SKM-1 (cell line): ENCODE measurements at regions not wholly inside any gene's neighbourhood (a gene's known extent, or its start where the extent isn't known, plus 50 kb on each side); places are given as distances from the start of the nearest gene placed in this dataset.

Experiments
- DNase-seq: peaks from one replicate; lab custom pipeline; 2025; ENCODE audit not compliant: unreplicated experiment; lab: John Stamatoyannopoulos, UW

DNA sequence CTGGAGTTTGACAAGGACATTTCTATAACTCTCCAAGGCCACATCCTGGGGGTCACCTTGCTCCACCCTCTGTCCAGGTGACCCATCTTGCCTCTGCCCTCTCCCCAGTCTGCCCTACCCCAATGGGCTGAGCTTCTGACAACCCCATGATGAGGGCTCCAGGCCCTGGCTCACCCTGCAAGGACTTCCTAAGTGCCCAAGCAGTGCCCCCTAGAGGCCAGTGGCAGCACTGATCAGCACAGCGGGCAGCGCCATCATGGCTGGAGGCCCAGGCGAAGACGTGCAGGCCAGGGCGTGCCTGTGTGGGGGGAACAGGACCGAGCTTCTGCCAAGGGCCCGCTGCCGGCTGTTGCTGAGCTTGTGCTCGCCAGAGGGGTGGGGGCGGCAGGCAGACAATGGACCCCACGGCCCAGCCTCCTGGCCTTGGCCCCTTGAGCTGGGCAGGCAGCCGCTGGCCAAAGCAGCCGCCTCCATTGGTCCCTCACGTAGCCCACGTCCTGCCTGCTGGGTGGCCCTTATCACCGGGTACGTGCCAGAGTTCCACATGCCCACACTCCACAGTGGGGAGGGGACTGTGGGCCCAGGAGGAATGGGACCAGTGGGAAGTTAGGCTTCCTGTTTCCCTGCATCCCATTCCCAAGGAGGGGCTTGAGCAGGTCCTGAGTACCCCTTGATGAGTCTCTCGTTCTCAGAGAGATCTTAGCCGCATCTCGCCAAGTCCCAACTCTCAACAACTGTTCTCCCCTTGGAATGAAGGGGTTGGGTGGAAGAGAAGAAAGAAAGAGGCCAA is 64.3 kb downstream of the MRPL14 start:
- no peak for DNase-seq

DNA sequence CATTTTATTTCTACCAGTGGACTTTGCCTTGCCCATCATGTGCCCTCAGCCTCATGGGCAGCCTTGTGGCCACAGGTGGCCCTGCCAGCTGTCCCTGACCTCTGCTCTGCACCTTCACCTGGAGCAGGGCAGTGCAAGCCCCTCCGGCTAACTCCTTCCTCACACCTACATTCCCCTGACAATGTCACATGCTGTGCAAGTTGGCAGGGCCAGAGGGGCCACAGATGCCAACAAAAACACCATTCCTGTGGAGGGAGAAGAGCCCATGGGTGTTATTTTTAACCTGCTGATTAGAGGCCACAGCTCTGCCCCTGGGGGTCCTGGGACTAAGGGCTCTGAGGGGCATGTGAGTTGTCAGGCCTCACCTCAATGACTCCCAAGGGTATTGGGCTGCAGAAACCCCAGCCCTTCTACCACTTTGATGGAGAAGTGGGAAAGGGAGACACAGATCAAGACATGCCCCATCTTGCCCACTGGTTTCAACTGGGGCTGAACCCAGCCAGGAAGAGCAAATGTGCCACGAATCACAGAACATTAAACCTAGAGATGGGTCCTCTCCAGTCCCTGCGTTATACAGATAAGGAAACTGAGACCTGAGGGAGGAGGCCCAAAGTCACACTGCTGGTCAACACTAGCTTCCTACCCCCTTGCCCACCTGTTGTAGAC is 65.0 kb downstream of the MRPL14 start:
- DNase-seq: no peak

DNA sequence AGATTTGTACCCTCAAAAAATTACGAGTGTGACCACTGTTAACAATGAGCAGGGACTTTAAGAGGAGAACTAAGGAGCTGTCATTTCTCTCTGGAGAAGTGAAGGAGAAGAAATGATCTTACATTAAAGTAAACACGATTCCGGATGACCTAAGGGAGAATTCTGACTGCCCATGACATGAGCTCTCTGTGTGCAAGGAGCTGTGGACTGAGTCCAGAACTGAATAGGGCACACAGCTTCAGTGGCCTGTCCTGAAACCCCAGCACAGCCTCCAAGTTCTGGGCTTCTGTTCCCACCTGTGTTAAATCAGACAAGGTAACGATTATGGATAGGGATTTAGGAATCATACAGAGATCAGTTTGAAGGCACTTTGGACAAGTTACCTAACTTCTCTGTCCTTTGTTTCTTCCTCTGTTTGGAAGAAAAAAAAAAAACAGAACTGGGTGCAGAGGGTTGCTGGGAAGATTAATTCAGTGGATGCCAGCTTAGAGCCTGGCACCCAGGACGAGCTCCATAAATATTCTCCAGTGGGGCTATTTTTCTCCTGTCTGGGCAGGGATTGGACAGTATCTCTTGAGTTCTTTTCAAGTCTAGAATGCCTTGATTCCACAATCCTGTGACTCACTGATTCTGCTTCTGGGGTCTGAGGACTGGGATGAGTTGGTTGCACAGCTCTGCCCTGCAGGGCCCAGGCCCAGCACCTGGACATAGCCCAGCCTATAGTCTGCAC is 65.7 kb downstream of the MRPL14 start:
- DNase-seq: no peak

DNA sequence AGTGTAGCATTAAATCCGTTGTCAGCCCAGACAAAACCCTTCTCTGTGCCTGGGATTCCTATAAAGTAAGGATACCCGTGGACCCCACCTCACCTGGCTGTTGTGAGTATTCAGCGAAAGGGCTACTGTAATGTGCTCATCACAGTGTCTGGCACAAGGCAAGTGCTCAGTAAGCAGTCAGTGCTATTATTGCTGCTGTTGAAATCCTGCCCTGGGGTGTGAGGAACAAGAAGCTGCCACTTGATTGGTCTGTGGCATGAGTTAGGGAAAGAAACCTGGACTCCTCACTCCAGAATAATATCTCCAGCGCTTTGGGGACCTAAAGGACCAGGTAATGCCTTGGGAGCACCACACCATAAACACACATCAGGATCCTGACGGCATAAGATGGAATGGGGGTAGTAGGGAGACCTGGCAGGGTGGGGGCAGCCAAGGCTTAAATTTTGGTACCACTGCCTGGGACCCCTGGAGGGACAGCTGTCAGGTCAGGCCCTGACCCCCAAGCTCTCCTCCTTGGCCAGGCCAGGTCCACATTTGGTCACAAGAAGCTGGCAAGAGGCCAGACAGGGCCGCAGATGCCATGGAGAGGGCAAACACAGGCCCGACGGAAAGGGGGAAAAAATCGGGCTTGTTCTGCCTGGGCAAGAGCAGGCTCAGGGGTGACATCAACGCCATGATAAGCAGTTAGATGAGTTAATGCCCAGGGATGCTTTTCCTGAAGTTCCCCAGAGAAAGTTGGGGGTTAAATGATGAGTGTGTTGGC is 66.5 kb downstream of the MRPL14 start:
- DNase-seq: no peak

DNA sequence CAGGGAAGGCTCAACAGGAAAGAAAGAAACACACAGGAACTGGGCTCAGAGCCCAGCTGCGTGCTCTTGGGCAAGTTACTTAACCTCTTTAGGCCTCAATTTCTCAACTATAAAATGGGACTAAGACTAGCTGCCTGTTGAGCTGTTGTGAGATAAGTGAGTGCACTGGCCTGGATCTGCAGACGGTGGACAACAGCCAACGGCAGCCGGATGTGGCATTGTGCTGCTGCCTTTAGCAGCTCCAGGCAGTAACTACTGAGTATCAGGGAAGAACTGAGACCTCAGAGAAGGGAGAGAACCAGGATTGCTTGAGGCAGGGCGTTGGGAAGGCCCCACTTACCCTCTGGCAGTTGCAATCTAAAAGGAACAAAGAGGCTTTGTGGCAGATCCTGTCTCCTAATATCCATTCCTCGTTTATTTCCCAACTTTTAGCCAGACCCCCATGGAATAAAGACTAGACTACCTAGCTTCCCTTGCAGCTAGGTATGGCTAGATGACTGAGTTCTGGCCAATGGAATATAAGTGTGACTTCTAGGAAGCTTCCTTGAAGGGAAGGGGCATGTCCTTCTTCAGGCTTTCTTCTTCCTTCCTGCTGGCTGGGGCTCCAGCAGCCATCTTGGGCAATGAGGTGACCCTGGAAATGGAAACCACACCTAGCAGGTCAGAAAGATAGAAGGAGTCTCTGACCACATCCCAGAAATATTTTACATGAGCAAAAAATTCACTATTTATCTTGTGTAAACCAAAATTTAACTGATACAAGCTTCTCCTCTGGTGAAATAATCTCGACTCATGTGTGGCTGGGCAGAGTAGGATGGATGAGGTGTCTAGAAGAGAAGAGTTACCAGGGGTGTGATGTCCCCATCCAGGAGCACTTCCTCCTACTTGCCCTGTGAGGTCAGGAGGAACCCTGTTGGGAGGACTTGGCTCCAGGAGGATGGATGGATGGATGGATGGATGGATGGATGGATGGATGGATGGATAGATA is 67.6 kb downstream of the MRPL14 start:
- DNase-seq: no peak

DNA sequence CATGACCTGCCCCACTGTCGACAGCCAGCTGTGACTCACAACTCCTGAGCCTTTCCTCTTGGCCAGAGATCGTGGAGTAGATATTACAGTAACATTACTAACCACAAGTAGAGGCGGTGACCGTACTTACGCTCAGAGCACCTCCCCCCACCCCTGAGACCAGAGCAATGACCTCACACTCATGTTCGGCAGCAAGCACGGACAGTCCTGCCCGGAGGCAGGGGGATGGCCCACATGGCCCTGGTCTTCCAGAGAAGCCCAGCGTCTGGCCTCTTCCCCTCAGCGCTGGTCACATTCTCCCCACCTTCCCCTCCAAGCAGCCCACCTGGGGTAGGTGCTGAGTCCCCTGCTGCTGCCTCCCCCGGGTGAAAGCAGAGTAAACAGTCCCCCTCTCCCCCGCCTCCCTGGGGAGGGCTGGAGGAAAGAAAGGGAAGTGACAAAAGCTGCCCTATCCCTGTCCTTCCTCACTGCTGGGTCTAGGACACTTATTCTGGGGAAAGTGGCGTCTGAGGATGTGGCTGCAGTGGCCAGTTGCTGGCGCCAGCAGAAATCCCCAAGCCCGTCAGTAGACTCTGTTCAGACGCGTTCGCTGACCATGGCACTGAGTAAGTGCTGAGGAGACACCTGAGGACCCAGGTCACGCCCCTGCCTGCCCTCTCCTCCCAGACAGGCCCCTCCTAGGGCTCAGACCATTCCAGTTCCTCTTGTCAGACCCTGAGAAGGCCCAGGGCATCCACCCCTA is 68.5 kb downstream of the MRPL14 start:
- no peak for DNase-seq

DNA sequence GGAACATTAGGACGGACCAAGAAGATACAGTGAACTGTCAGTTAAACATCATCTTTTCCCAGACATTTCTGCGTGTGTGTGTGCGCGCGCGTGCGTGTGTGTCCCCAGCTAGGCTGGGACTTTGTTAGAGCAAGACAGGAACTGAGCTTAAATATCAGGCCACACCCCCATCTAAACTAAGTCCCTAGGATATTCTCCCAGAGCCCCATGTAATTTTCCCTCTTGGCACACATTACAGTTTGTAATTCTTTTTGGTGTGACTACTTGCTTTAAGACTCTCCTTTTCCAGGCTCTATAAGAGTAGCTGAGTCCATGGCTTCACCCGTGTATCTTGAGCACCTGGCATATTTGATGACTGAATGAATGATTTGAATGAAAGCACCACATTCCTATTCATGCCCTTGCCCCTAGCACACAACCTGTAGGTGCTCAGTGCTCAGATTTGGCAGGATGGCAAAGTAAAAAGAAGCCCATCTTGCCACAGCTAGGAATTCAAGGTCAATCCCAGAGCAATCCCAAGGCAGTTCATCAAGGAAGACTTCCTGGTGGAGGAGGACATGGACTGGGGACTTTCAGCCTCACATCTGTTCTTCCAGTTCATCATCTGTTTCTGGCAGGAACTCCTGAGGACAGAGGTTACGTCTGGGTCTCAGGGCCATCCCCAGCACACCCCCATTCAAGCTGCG is 69.2 kb downstream of the MRPL14 start:
- no peak for DNase-seq

DNA sequence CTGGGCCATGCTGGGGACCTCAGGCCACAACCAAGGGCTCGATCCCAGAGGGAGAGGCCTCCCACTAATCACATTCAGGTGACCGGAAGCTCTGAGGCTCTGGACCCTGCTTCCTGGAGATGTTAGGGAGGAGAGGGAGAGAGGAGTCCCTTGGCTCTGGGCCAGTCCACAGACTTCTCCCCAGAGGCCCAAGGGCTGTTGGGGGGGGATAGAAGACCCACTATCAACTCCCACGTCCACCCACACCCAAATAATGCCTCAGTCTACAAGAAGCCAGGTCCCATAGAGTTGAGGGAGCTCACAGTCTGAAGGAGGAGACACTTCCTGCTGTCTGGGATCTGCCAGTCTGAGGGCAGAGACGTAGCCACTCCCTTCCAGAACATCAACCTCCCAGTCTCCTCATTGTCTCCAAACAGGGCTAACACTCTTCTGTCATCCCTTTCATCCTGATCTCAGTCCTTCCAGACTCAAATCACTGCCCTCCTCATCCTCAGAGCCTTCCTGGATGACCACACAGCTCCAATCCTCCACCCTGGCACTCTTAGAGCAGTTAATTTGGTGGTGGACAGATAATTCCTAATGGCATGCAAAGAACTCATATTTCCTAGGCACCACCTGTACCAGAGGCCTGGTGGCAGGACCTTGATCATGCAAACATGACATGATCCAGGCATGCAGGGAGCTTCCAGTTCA is 69.9 kb downstream of the MRPL14 start:
- no peak for DNase-seq

DNA sequence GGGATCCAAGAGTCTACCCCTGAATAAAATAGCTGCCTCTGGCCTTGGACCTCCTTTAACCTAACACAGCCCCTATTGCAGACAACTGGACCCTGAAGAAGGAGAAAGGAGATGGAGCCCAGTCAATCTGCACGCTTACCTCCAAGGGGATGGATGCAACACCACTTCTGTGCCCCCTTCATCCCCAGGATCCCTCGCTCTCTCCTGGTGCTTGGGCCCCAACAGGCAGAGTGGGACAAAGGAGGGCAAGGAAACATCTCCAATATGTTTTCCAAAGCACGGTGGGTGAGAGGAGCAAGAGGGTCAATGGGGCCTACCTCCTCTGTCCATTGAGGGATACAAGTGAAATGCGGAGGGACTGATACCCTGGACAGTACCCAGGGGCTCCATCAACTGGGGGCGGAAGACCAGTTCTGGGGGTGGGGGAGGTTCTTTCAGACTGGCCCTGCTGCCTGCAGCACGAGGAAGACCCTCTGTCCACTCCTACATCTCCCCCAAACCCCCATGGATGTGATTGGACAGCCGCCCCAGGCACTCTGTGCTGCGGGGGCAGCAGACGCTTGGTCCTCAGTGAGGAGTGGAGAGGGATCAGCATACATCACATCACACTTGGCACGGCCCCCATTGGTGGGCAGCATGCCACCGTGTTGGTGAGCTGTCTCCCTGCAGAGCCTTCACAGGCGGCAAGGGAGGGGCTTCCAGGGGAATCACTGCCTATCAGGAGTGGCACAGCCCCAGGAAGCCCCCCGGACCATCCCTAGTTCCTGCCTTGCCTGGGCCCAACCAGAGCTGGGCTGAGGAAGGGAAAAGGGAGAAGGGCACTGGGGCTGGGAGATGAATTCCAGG is 70.6 kb downstream of the MRPL14 start:
- DNase-seq: no peak

DNA sequence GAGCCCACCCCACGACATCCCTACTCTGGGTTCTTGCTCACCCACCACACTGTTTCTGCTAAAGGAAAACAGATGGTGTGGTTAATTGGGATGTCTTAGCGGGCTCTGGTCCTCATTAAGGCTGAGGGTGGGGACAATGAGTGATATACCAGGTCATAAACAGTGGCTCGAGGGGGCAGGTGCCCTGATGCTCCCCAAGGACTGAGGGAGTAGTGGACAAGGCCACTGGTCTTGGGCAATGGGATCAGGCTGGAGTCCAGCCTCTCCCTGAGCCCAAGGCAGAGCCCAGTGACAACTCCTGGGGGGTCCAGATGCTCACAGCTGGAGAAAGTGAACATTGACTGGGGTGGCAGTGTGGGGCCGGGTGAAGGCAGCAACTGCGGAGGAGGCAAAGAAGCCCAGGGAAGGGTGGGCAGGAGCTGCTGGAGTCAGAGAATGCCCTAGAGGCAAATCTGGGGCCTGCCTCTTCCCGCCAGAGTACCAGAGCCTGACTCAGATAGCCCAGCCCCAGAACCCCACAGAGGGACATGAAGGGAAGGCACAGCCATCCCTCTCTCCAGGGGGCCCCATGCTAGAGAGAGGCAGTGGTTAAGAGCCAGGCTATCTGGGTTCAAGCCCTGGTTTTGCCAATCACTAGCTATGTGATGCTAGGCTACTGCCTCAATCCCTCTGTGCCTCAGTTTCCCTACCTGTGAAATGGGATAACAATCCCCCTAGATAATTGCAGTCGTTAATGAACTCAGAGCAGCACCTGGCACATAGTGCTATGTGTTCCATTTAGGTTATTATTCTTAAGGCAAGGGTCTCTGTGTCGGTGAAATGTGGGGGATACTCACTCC is 72.3 kb downstream of the MRPL14 start:
- DNase-seq: no peak

DNA sequence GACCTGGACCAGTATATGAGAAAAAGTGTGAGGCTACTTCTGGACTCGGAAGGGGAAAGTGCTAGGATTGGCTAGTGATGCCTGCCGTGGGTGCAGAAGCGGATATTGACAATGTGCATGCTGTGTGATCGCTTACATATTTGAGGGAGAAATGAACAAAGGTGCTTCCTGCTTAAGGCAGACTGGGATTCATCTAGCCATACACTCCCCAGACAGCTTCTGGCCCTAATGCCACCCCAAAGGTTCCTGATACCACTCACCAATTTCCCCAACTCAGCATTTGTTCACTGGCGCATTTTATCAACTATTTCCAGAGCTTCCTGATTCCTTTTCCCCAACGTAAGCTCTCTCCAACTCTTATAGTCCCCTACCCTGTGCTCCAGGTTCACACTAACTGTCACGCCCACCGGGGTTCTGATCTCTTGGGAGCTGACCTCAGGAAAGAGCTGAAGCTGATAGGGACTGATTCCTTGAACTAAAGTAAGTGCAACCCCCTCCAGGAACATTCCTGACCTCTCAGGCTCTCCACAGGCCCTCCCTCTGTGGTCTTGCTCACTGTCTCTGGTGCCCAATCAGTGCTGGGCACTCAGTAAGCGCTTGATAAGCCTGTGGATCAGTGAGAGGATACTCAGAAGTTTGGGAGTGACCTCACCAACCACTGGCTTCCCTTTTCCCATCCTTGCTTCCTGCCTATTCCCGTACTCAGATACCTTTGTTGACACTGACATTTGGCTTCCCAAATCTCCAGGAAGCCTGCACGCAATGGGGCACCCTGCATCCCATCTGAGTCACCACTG is 73.3 kb downstream of the MRPL14 start:
- DNase-seq: no peak

DNA sequence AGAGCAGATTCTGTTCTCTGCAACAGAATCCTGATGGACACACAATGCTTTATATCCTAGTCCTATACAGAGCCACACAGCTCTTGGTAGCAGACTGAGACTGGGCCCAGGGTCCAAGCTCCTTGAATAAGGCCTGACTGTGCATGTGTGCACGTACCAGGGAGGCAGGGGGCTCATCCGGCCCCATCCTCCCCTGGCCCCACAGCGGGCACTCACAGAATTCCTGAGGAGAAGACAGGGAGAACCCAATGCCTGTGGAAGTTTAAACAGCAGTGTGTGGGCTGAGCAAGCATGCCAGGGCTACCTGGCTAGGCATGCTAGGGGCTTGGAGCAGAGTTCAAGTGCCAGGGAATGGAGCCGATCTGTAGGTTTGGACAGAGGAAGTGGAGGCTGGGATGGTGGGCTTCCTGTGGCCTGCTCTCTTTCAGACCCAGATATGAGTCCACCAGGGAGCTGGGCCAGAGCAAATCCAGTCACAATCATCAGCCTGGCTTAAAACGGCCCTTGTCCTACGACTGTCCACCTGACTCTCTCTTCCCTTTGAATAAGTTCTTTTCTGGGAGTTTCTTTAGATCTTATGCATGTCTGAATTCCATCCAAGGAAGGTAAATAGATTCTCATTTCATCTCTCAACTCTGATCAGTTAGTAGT is 74.0 kb downstream of the MRPL14 start:
- DNase-seq: no peak

DNA sequence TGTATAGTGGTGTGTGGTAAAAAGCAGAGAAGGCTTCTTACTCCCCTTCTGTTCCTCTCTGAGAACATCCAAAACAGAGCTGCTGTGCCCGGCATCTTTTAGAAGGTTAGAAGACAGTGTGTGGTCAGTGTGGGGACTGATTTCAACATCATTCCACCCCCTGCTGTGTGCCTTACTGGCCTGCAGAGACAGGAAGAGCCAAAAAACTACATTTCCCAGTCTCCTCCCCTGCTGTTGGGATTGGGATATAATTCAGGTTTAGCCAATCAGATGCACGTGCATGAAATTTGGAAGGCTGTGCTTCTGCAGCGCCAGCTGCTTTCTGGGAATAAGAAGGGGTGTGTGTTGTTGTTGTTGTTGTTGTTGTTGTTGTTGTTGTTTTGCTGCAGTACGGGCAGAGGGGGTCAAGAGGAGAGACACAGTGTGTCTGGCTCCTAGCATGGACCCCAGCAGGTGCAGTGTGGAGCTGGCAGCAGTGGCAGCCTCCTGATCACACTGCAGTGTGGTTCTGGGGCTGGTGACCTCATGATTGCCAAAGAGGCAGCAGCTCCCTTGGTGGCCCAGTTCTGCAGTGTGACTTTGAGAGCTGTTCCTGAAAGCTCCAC is 74.7 kb downstream of the MRPL14 start:
- DNase-seq: no peak

DNA sequence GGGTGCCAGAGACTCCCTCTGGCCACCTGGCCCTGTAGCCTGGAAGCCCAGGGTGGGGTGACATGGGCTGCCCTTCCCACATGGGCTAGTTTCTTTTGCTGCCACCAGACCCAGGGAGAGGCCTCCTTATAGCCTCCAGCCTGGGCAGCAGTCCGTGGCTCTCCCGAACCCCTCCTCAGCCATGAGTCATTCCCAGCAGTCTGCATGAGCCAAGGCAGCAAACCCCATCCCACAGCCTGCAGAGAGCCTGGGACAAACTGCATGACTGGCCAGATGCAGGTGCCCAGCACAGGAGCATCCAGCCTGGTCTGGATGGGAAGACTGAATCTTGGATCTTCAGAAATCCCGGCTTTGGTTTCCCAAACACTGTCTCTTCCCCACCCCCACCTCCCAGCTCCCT is 75.7 kb downstream of the MRPL14 start:
- no peak for DNase-seq
